ENCODE measurements at regions not wholly inside any gene's neighbourhood (a gene's known extent, or its start where the extent isn't known, plus 50 kb on each side); places are given as distances from the start of the nearest gene placed in this dataset.

GRCh38 chr5:174310706-174311105, 265.2 kb downstream of the NSG2 start:
- no peak overlapping the region for H3K4me3 ChIP-seq (ENCODE audit: low read depth, low read length)
- no peak for TF ChIP-seq CTCF (IDR thresholded peaks at IDR 0.05; ENCODE audit: low read depth, low read length, missing control alignments)
- no peak for DNase-seq (ENCODE audit: low read depth)

- no peak for DNase-seq (ENCODE audit: low read depth)
- H3K4me3 ChIP-seq (ENCODE audit: low read depth, low read length) = no peak overlapping the region
Observed at GRCh38 chr5:174311121-174311520, 265.6 kb downstream of the NSG2 start.

GRCh38 chr5:174311531-174312269, 266.2 kb downstream of the NSG2 start:
- no peak for DNase-seq (ENCODE audit: low read depth)
- no peak overlapping the region for H3K4me3 ChIP-seq (ENCODE audit: low read depth, low read length)

More at GRCh38 chr5:174311121-174311520, 265.6 kb downstream of the NSG2 start:
- no peak for TF ChIP-seq CTCF (IDR thresholded peaks at IDR 0.05; ENCODE audit: low read depth, low read length, missing control alignments)

GRCh38 chr5:174312270-174312617, 266.7 kb downstream of the NSG2 start:
- no peak for TF ChIP-seq CTCF (IDR thresholded peaks at IDR 0.05; ENCODE audit: low read depth, low read length, missing control alignments)
- H3K4me3 ChIP-seq (ENCODE audit: low read depth, low read length) = no peak overlapping the region
- no peak for DNase-seq (ENCODE audit: low read depth)

More at GRCh38 chr5:174311531-174312269, 266.2 kb downstream of the NSG2 start:
- TF ChIP-seq CTCF (IDR thresholded peaks at IDR 0.05; ENCODE audit: low read depth, low read length, missing control alignments) = peak; percentile 77

- no peak overlapping the region for H3K4me3 ChIP-seq (ENCODE audit: low read depth, low read length)
Observed at GRCh38 chr5:174312641-174313040, 267.1 kb downstream of the NSG2 start.

GRCh38 chr5:174313615-174314014, 268.1 kb downstream of the NSG2 start:
- DNase-seq (ENCODE audit: low read depth) = no peak
- no peak overlapping the region for H3K4me3 ChIP-seq (ENCODE audit: low read depth, low read length)
- no peak for TF ChIP-seq CTCF (IDR thresholded peaks at IDR 0.05; ENCODE audit: low read depth, low read length, missing control alignments)

More at GRCh38 chr5:174312641-174313040, 267.1 kb downstream of the NSG2 start:
- DNase-seq (ENCODE audit: low read depth) = no peak
- no peak for TF ChIP-seq CTCF (IDR thresholded peaks at IDR 0.05; ENCODE audit: low read depth, low read length, missing control alignments)

- no peak for DNase-seq (ENCODE audit: low read depth)
- TF ChIP-seq CTCF (IDR thresholded peaks at IDR 0.05; ENCODE audit: low read depth, low read length, missing control alignments) = no peak
- no peak overlapping the region for H3K4me3 ChIP-seq (ENCODE audit: low read depth, low read length)
Observed at GRCh38 chr5:174314261-174314660, 268.8 kb downstream of the NSG2 start.

Measured in GM12864 (cell line).